NOMO-1 treated with dmso at 0.1 percent for 144 hours (cell line): ENCODE measurements at regions not wholly inside any gene's neighbourhood (a gene's known extent, or its start where the extent isn't known, plus 50 kb on each side); places are given as distances from the start of the nearest gene placed in this dataset.
"Not testable (repeated sequence)": the region's sequence is repeated elsewhere in the genome, so short reads cannot be mapped to it uniquely, and the experiment has no call there.

Source experiments
- DNase-seq: peaks from one replicate; lab custom pipeline; 2025; ENCODE audit not compliant: unreplicated experiment; lab: John Stamatoyannopoulos, UW

GRCh38 chr2:65586516-65586915 is 154.1 kb upstream of the SPRED2 start:
- DNase-seq, result no peak

GRCh38 chr2:65583061-65583460 is 150.7 kb upstream of the SPRED2 start:
- no peak for DNase-seq

GRCh38 chr2:65582364-65582763 is 150.0 kb upstream of the SPRED2 start:
- DNase-seq, result no peak

- no peak for DNase-seq
Measured at GRCh38 chr2:65580824-65581223, 148.4 kb upstream of the SPRED2 start.

- no peak for DNase-seq
Measured at GRCh38 chr2:65579506-65580235, 147.3 kb upstream of the SPRED2 start.

- DNase-seq, result no peak
Measured at GRCh38 chr2:65577654-65578053, 145.3 kb upstream of the SPRED2 start.

GRCh38 chr2:65576861-65577601 is 144.6 kb upstream of the SPRED2 start:
- DNase-seq, result no peak

- no peak for DNase-seq
Measured at GRCh38 chr2:65576278-65576677, 143.9 kb upstream of the SPRED2 start.

- DNase-seq, result no peak
Measured at GRCh38 chr2:65574993-65575392, 142.6 kb upstream of the SPRED2 start.

GRCh38 chr2:65568656-65569440 is 136.4 kb upstream of the SPRED2 start:
- not testable (repeated sequence) for DNase-seq

- no peak for DNase-seq
Measured at GRCh38 chr2:65566617-65567016, 134.2 kb upstream of the SPRED2 start.

- no peak for DNase-seq
Measured at GRCh38 chr2:65565681-65566080, 133.3 kb upstream of the SPRED2 start.

- no peak for DNase-seq
Measured at GRCh38 chr2:65564299-65564698, 131.9 kb upstream of the SPRED2 start.

GRCh38 chr2:65562890-65563289 is 130.5 kb upstream of the SPRED2 start:
- DNase-seq, result no peak

GRCh38 chr2:65558743-65559142 is 126.3 kb upstream of the SPRED2 start:
- no peak for DNase-seq

- DNase-seq, result no peak
Measured at GRCh38 chr2:65557616-65558573, 125.5 kb upstream of the SPRED2 start.

- no peak for DNase-seq
Measured at GRCh38 chr2:65554765-65555591, 122.6 kb upstream of the SPRED2 start.

GRCh38 chr2:65553504-65554074 is 121.2 kb upstream of the SPRED2 start:
- DNase-seq, result no peak

- DNase-seq, result no peak
Measured at GRCh38 chr2:65551528-65551927, 119.1 kb upstream of the SPRED2 start.
